HG02970 (cell line): ENCODE measurements at regions not wholly inside any gene's neighbourhood (a gene's known extent, or its start where the extent isn't known, plus 50 kb on each side); places are given as distances from the start of the nearest gene placed in this dataset.
"Not testable (repeated sequence)": the region's sequence is repeated elsewhere in the genome, so short reads cannot be mapped to it uniquely, and the experiment has no call there.

ENCODE experiments used
- ATAC-seq: cut with Tn5 transposase; IDR thresholded peaks from one replicate; pipeline ENCODE4 v1.9.1; 2021; ENCODE audit warnings: mild to moderate bottlenecking, moderate library complexity, moderate number of reproducible peaks; ENCODE audit not compliant: unreplicated experiment, low FRiP score

DNA sequence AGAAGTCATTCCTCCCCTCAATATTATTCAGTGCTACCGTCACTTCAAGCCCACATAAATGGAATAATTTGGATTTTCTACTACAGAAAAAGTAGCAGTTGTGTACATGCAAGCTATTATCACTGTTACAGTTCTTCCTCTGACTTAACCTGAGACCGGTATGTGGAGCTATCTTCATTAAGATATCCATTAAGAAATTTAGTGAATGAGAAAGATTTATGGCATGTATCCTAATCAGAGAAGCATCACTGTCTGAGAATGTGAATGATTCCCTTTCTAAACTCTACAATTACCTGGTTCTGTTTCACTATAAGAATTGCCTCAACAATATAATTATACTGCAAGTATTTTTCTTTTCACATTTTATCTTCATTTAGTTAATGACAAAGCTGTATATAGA lies 278.7 kb downstream of the KLF5 start:
- no peak for ATAC-seq

DNA sequence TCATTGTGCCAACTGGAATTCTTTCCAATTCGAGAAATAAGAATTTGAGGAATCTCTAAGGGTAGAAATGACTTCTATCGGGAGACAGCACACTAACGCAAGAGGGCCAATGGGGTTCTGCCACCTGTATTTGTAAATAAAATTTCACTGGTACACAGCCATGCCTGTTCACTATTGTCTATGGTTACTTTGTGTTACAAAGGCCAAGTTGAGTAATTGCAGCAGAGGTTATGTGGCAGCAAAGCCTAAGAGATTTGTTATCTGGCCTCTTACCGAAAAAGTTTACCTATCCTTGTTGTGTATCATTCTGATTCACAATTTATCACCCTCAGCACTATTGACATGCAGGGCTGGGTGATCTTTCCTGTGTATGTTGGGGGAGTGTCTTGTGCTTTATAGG lies 278.0 kb downstream of the KLF5 start:
- no peak for ATAC-seq

DNA sequence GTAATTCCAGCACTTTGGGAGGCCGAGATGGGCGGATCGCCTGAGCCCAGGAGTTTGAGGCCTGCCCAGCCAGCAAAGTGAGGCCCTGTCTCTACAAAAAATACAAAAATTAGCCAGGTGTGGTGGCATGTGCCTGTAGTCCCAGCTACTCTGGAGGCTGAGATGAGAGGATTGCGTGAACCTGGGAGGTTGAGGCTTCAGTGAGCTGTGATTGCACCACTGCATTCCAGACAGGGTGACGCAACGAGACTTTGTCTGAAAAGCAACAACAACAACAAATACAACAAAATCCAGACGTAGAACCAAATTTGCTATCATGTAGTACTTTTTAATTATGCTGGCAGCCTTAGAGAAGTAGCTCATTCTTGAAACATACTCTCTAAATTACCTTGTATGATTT lies 277.1 kb downstream of the KLF5 start:
- ATAC-seq, result no peak

DNA sequence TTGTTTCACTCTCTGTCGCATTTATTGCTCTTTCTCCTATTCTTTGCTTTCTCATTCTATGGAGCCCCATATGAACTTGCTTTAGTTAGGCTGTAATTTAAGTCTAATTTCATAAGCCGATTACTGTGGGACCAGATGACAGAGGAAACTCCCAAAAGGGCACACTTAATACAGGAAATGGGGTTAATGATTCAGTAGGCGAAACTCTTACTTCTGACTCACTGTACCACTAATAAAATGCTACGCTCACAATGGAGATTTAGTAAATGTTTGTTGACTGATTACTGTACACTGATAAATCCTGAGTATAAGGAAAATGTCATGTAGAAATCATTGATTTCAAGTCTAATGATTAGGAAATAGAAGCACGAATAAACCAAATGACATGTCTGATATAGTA lies 276.4 kb downstream of the KLF5 start:
- ATAC-seq, result peak; percentile 99

DNA sequence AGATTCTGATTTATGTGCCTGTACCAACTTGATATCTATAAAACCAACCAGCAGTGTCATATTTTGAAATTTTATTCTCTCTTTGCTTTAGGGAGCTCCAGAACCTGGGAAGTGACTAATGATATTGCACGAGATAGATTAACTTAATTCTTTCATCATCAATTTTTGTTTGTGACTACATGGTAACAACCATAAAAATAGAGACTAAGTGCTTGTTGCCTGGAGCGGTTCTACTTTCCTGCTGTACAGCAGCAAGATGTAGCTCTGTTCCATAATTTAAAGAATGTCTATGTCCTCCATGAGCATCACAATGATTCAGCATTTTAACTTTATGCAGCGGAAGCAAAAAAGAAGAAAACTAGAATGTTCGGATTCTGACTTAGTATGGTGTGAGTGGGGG lies 275.6 kb downstream of the KLF5 start:
- ATAC-seq, result no peak

DNA sequence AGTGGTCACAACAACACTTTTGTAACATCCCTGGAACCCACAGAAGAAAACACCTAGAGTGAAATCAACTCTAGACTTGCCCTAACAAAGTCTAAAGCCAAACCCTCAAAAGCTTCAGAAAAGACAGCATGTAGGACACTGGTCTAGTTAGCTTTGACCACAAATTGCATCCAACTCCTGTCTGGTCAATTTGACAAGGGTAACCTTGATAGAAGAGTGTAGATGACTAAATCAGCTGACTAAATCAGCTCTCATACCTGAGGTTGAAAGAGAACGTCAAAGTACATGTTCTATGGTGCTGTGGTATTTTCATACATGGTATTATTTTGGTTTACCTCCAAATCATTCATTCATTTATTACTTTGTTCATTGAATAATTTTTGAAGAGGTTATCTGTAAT lies 272.8 kb downstream of the KLF5 start:
- ATAC-seq, result no peak

DNA sequence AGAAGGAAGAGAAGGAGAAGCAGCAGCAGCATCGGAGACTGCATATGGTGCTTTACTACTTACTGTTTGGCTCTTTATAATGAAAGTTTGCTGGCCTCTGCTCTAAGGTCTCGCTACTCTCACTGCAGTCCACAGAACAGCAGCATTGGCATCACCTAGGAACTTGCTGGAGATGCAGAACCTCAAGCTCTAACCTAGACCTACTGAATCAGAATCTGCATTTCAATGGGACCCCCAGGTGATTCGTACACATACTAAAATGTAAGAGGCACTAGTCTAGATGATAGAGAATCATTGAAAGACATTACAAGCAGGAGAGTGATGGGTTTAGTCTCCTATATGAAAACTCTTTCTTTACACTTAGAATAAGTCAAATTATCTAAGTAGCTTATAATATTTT lies 270.6 kb downstream of the KLF5 start:
- ATAC-seq, result no peak

DNA sequence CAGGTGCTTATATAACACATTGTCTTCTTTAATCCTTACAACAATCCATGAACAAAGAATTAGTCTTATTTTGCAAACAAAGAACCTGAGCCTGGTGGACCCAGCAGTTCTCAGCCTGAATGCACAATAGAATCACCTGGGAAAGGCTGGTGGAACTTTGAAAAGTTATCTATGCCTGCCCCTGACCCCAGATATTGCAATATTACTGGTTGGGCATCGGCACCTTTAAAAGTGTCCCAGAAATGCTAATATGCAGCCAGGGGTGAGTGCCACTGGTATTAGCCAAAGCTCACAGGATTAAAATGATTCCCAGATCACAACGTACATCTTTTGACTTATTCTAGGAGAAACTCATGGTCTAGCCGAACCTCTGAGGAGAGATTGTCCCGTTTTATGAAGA lies 268.8 kb downstream of the KLF5 start:
- no peak for ATAC-seq

DNA sequence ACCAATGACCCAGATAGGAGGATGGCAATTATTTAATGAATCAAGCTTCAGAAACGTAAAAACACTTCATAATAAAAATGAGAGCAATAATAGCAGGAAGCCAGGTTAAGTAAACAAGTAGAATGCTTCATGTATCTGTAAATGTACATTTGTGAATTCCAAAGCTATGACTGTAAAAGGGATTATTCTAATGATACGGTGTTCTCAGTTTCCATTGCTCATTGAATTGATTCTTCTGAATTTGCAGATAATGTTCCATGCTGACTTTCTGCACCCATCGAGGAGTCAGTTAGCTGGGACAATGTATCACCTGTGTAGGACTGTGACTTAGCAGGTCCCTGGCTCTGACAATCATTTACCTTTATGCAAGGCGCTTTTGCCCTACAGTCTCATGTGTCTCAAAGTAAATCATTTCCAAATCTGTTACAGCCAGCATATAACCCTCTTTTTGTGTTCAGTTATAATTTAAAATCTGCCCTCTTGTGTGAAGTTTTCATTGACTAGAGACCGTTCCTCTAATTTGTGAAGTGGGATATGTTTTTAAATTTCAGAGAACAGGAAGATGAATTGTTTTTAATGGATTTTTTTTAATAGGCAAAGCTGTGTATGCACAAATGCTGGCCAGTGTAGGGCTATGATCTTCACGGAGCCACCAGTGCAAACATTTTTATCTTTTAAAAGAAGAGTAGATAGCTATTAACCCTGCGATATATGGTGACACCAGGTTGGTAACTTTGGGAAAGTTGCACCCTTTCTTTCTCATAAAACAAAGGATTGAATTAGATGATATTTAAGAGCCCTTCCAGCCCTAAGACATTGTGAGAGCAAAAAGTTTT lies 267.1 kb downstream of the KLF5 start:
- ATAC-seq, result peak; percentile 57

DNA sequence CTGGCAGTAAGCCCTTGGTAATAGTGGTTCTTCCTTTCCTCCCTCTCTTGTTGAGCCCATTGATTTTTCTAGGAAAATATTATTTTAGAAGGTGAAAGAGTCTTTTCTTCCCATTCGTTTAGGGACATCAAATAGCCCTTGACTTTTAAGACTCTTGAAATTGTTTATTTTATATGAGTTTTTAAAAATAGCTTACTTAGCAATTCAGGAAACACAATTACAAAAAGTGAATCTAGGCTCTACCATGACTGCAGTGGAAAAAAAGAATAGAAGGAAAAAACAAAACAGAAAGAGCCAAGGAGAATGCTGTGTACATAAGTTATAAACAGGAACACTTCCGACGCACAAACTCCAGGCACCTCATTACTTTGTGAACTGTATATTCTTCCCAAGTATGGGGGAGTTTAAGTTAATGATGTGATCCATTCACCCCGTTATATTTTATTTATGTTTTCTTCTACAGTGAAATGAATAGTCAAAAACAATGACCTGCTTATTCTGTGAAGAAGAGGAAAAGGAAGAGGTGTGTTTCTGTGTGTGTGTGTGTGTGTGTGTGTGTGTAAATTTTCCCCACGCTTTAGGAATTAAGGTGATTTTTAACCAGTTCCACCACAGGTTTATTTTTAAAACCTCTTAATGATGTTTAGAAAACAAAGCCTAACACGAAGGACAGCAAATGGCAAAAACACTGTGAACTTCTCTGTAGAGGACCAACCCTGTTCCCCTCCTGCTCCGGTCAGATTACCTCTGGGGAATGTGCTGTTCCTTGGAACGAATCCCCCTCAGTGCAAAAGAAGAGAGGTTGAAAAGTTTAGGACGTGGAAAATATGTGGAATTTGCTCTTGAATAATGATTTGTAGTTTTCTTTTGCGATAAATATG lies 266.3 kb downstream of the KLF5 start:
- no peak for ATAC-seq

DNA sequence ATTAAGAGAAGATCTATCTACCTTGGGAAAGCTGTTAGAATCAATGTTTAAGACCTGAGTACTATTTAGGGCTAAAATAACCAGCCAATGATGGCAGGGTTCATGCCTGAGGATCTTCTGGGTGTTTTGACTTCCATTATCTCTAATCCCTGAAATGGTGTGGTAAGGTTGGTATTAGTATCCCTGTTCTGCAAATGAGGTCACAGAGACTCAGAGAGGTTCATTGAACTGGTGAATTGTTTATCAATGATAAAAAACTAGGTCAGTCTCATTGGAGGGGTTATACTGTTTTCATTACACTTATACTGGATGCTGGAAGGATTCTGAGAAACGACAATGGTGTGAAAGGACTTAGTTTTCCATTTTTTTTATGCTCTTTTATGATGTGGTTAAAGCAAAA lies 264.8 kb downstream of the KLF5 start:
- no peak for ATAC-seq

DNA sequence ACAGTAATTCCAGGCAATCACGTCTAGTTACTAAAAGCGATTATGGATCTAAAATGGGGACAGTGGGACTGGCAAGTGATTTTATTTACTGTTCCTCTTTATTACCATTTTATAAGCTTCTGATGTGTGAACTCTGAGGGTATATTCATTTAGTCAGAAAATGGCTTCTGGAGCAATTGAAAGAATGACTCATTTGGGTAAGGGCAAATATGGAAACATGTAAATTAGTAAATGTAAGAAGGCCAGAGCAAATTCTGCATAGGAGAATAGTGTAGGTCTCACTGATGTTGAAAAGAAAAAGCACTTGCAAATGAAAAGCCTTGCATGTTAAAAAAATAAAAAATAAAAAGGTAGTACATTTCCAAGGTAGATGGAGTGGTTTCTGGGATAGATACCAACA lies 262.2 kb downstream of the KLF5 start:
- no peak for ATAC-seq

DNA sequence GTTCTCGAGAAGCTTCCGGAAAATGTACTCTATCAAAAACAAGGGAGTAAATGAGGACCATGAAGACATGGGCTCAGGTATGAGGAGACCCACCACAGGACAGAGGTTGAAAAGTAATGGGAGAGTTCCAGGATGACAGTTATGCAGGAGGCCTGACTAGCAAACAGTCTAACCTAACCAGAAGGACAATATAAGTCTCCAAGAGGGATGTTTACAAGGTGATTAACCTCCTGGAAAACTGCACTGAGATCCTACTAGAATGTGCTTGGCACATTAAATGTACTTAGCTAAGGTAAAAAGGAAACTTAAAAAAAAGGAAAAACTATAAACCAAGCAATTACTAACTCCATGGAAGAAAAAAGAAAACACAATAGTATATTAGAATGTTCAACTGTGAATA lies 258.3 kb downstream of the KLF5 start:
- ATAC-seq, result no peak

DNA sequence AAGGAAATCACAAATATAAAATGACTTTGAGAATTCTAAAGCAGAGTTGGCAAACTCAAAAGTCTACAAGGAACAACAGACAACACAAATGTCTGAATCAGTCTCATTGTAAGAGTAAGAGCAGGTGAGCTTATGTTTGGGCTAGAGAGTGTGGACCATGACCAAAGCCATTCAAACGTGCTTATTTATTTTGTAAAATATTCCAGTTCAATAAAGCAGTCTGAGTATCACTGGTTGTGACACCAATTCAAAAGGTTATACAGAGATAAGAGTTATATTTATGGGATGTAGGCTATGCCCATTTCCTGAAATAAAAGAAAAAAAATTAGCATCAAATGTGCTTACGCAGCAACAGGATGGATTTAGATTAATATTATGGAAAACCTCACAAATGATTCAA lies 251.6 kb downstream of the KLF5 start:
- ATAC-seq, result no peak

DNA sequence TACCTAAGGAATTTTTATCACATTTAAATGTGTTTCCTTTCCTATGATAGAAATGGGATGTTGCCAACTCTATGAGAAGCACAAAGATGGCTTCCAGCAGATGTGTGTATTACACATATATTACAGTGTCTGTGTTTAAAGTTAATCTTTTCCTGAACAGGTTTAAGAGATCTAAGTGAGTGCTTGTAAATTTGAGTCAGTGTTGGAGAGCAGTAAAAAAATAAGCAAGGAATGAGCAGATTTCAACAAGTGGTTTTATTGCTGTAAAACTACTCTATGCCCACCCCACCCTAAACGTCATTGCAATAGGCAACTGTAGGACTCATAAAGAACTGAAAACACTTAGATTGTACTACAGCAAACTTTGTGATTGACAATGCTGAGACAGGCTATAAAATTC lies 248.7 kb downstream of the KLF5 start:
- ATAC-seq, result no peak

DNA sequence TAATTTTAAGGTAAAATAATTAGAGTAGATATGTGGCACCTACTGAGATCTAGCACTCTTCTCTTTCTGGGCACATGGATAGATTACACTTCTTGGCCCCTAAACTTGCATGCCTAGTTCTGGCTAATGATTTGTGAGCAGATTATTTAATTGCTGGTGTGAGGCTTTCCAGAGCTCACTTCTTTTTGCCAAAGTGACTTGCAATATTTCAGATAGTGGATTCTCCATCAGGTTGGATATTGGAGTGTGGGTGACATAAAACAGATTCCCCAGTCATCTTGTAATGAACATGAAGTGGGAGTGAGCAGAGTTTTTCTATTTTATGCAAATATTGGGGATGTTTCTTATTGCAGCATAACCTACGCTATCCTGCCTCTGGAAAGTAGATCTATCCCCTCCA lies 247.9 kb downstream of the KLF5 start:
- no peak for ATAC-seq

DNA sequence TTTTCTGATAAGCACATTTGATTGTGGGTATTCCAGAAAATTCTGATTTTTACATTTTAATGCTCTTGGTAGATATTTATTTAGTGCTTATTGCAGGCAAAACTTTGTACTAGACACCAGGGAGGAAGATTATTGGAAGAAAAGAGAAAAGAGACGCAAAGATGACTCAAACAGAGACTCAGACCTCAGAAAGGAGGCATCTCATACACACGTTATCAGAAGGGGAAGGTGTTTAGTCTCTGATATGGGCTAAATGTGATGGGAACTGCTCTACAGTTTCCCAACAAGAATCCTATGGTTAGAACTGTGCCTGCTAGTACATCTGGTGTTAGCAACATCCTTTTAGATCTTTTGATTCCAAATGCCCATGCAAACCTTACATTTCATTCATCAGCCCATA lies 245.6 kb downstream of the KLF5 start:
- no peak for ATAC-seq

DNA sequence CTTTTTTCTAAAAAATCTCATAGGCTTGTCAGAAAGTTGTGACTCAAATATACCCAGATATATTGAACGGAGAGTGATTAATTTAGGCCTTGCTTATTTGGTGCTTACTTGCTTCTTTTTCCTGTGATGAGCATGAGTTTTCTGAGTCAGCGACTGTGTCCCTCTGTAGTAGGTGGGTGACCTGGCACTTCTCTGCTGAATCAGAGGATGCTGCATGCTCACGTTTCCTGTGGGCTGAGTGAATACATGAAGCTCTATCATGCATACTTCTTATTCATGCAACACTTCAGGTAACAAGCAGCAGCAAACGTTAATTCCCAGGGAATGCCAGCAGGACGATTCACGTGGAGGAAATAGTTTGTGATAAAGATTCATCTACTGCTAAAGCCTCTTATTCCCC lies 245.0 kb downstream of the KLF5 start:
- ATAC-seq, result no peak

DNA sequence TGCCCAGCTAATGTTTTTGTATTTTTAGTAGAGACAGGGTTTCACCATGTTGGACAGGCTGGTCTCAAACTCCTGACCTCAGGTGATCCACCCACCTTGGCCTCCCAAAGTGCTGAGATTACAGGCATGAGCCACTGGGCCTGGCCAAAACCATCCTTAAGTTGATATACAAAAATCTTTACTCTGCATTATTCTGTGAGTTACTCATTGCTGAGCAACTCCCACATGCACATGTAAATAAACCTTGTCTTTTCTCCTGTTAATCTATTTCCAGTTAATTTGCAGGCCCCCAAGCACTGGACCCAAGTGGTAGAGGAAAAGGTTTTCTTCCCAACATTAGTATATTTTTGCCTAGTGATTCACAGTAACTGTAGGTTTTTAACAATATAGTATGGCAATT lies 242.8 kb downstream of the KLF5 start:
- ATAC-seq, result not testable (repeated sequence)

DNA sequence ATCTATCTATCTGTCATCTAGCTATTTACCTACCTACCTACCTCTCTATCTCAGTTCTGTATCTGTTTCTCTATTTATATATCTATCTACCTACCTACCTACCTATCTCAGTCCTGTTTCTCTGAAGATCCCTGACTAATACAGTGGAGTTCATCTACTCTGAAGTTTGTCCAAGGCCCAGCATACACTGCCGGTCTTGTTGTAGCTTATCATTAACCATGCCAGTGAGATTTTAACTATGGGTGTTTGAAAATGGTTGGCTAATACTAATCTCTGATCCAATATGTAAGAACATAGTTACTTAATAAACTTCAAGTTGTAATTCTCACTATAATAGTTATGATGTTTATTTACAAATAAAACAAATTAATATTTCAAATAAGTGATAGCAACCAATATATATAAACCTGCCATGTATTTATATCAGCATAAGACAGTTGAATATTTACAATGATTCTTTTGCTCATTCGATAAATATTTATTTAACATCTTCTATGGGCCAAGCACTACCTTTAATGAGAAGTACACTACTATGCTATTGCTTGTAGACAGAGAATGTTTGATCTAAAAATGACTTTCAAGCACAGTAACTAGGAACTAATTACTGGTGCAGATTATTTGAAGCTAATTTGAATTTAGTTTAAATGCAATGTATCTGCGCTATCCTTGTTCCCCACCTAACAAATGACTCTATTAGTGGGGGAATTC lies 242.1 kb downstream of the KLF5 start:
- no peak for ATAC-seq

DNA sequence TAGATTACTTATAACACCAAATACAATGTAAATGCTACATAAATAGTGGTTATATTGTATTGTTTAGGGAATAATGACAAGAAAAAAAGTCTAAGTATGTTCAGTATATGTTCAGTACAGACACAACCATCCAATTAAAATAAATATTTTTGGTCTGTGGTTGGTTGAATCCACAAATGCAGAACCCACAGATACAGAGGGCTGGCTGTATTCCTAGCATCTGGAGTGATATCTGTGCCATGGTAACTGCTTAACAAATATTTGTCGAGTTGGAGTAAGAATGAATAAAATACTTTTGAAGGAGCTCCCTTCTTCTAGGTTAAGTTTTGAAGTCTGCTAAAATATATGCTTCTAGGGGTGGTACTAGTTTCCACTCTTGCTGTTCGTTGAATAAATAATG lies 241.0 kb downstream of the KLF5 start:
- ATAC-seq, result no peak
